GM23248 (cell line): ENCODE measurements at regions not wholly inside any gene's neighbourhood (a gene's known extent, or its start where the extent isn't known, plus 50 kb on each side); places are given as distances from the start of the nearest gene placed in this dataset.

ENCODE experiments used
- DNase-seq: peaks from one replicate; pipeline ENCODE4 v3.0.0-alpha.2; 2015
- H2AFZ ChIP-seq: fragments of 200-600 bp; sonication (generic); 2 replicates; pipeline ENCODE4 v1.6.1; 2016; ENCODE audit warnings: antibody characterized with exemption
- H3F3A ChIP-seq: fragments of 200-600 bp; sonication (generic); 2 replicates; pipeline ENCODE4 v1.6.1; 2016; ENCODE audit warnings: mild to moderate bottlenecking, antibody characterized with exemption, mixed run types; ENCODE audit not compliant: insufficient read depth
- H3K27ac ChIP-seq: fragments of 200-600 bp; sonication (generic); 2 replicates; pipeline ENCODE4 v1.5.1; 2016; ENCODE audit warnings: mild to moderate bottlenecking
- H3K27me3 ChIP-seq: fragments of 200-600 bp; sonication (generic); replicated peaks from 2 replicates; pipeline ENCODE4 v1.6.1; 2016; ENCODE audit warnings: mild to moderate bottlenecking; ENCODE audit not compliant: insufficient read depth
- H3K36me3 ChIP-seq: fragments of 200-600 bp; sonication (generic); 2 replicates; pipeline ENCODE4 v1.6.1; 2016; ENCODE audit warnings: low read depth, mild to moderate bottlenecking
- H3K4me1 ChIP-seq: fragments of 200-600 bp; sonication (generic); 2 replicates; pipeline ENCODE4 v1.6.1; 2016; ENCODE audit warnings: mild to moderate bottlenecking; ENCODE audit not compliant: insufficient read depth
- H3K4me2 ChIP-seq: fragments of 200-600 bp; sonication (generic); one replicate; pipeline ENCODE4 v1.6.1; 2016; ENCODE audit warnings: mild to moderate bottlenecking; ENCODE audit not compliant: unreplicated experiment
- H3K4me3 ChIP-seq: fragments of 200-600 bp; sonication (generic); 2 replicates; pipeline ENCODE4 v1.5.1; 2016; ENCODE audit warnings: mild to moderate bottlenecking
- H3K79me2 ChIP-seq: fragments of 200-600 bp; sonication (generic); 2 replicates; pipeline ENCODE4 v1.6.1; 2016; ENCODE audit warnings: mild to moderate bottlenecking; ENCODE audit not compliant: insufficient read depth
- H3K9ac ChIP-seq: fragments of 200-600 bp; sonication (generic); 2 replicates; pipeline ENCODE4 v1.6.1; 2016; ENCODE audit warnings: mild to moderate bottlenecking
- H3K9me2 ChIP-seq: fragments of 200-600 bp; sonication (generic); 2 replicates; pipeline ENCODE4 v1.6.1; 2016; ENCODE audit warnings: mixed run types, mild to moderate bottlenecking, moderate library complexity; ENCODE audit not compliant: insufficient read depth
- H3K9me3 ChIP-seq: fragments of 200-600 bp; sonication (generic); one replicate; pipeline ENCODE4 v1.6.1; 2017; ENCODE audit warnings: low read depth
- H4K20me1 ChIP-seq: fragments of 200-600 bp; sonication (generic); 2 replicates; pipeline ENCODE4 v1.6.0; 2016; ENCODE audit not compliant: insufficient read depth
- EZH2 ChIP-seq: fragments of 200-600 bp; sonication (generic); IDR thresholded peaks from 2 replicates; pipeline ENCODE4 v1.6.1; 2018; ENCODE audit warnings: antibody characterized with exemption, mild to moderate bottlenecking; ENCODE audit not compliant: insufficient read depth, poor library complexity, severe bottlenecking
- EZH2phosphoT487 ChIP-seq: fragments of 200-600 bp; sonication (generic); IDR thresholded peaks from 2 replicates; pipeline ENCODE4 v1.6.1; 2018; ENCODE audit warnings: antibody characterized with exemption, moderate library complexity, mild to moderate bottlenecking, low read depth; ENCODE audit not compliant: insufficient read depth
- WGBS, 2 experiments: methylation state at CpG; one replicate each; pipeline ENCODE4 v1.1.6; 2015 to 2017; ENCODE audit warnings: low lambda C conversion rate in 2 of 2, low coverage in 1 of 2; ENCODE audit errors: missing lambda C conversion rate in 2 of 2; 5-methylcytosine and 5-hydroxymethylcytosine counted together
- in situ Hi-C: fragments of 300-500 bp; cut with MboI; formaldehyde crosslinking; loops from 2 replicates; pipeline ENCODE4 v1.15.0; 2020

GRCh38 chr2:193011870-193012269, 817.1 kb upstream of the TMEFF2 start:
- TF ChIP-seq EZH2 (no peak), EZH2phosphoT487 (no peak)
- no peaks in the 10 kb centered on the region for H3K9me2 ChIP-seq
- in situ Hi-C loops, result no loop called here
- no peaks in the 10 kb centered on the region for H3F3A ChIP-seq
- 33 to 39% methylated on average over 1 of the region's 1 CpG for WGBS, 2 experiments
- H3K4me1 ChIP-seq, result no peaks in the 10 kb centered on the region
- no peak overlapping the region for H3K4me2 ChIP-seq
- H3K9ac ChIP-seq, result no peak overlapping the region
- H3K79me2 ChIP-seq, result no peaks in the 10 kb centered on the region
- no peak for DNase-seq
- no peak overlapping the region for H3K27ac ChIP-seq
- no peaks in the 10 kb centered on the region for H3K27me3 ChIP-seq
- peaks cover 2% of the 10 kb centered on the region for H3K9me3 ChIP-seq
- H4K20me1 ChIP-seq, result no peaks in the 10 kb centered on the region
- H3K36me3 ChIP-seq, result no peaks in the 10 kb centered on the region
- no peak overlapping the region for H3K4me3 ChIP-seq
- H2AFZ ChIP-seq, result no peak overlapping the region

- Histone ChIP-seq H3K79me2 (no peaks in the 10 kb centered on the region), H3K36me3 (no peaks in the 10 kb centered on the region), H4K20me1 (no peaks in the 10 kb centered on the region), H3K27me3 (no peaks in the 10 kb centered on the region), H3F3A (no peaks in the 10 kb centered on the region), H3K27ac (no peak overlapping the region), H3K4me2 (no peak overlapping the region), H2AFZ (no peak overlapping the region), H3K9me2 (no peaks in the 10 kb centered on the region), H3K9me3 (no peaks in the 10 kb centered on the region), H3K4me3 (no peak overlapping the region), H3K9ac (no peak overlapping the region), H3K4me1 (no peaks in the 10 kb centered on the region)
- DNase-seq, result no peak
- TF ChIP-seq EZH2 (no peak), EZH2phosphoT487 (no peak)
- in situ Hi-C loops, result no loop called here
- 22 to 31% methylated on average over 4 of the region's 4 CpGs for WGBS, 2 experiments
Measured at GRCh38 chr2:192993059-192993458, 798.3 kb upstream of the TMEFF2 start.

GRCh38 chr2:192983173-192983572, 788.4 kb upstream of the TMEFF2 start:
- DNase-seq, result no peak
- Histone ChIP-seq H3K27ac (no peak overlapping the region), H3K4me2 (no peak overlapping the region), H3K79me2 (no peaks in the 10 kb centered on the region), H3K9ac (no peak overlapping the region), H3K4me1 (no peaks in the 10 kb centered on the region), H3K4me3 (no peak overlapping the region), H4K20me1 (no peaks in the 10 kb centered on the region), H2AFZ (no peak overlapping the region), H3K9me3 (no peaks in the 10 kb centered on the region), H3F3A (no peaks in the 10 kb centered on the region), H3K27me3 (no peaks in the 10 kb centered on the region), H3K9me2 (no peaks in the 10 kb centered on the region), H3K36me3 (no peaks in the 10 kb centered on the region)
- TF ChIP-seq EZH2phosphoT487 (no peak), EZH2 (no peak)
- in situ Hi-C loops, result no loop called here

GRCh38 chr2:192978395-192978794, 783.7 kb upstream of the TMEFF2 start:
- no peak for DNase-seq

GRCh38 chr2:192971981-192972380, 777.2 kb upstream of the TMEFF2 start:
- H3K36me3 ChIP-seq, result no peaks in the 10 kb centered on the region
- H3K27ac ChIP-seq, result no peak overlapping the region
- H3K9ac ChIP-seq, result no peak overlapping the region
- no peaks in the 10 kb centered on the region for H3K4me1 ChIP-seq
- WGBS, 2 experiments, result 22% methylated on average over 3 of the region's 3 CpGs
- H2AFZ ChIP-seq, result no peak overlapping the region
- H3K79me2 ChIP-seq, result no peaks in the 10 kb centered on the region
- H3K4me2 ChIP-seq, result no peak overlapping the region
- in situ Hi-C loops, result no loop called here
- TF ChIP-seq EZH2phosphoT487 (no peak), EZH2 (no peak)
- no peaks in the 10 kb centered on the region for H3F3A ChIP-seq
- no peak overlapping the region for H3K4me3 ChIP-seq
- no peak for DNase-seq
- no peaks in the 10 kb centered on the region for H3K9me2 ChIP-seq
- no peaks in the 10 kb centered on the region for H3K9me3 ChIP-seq
- H3K27me3 ChIP-seq, result no peaks in the 10 kb centered on the region
- H4K20me1 ChIP-seq, result no peaks in the 10 kb centered on the region

More at GRCh38 chr2:192978395-192978794, 783.7 kb upstream of the TMEFF2 start:
- Histone ChIP-seq H3F3A (no peaks in the 10 kb centered on the region), H2AFZ (no peak overlapping the region), H3K27ac (no peak overlapping the region), H4K20me1 (no peaks in the 10 kb centered on the region), H3K4me3 (no peak overlapping the region), H3K4me2 (no peak overlapping the region), H3K4me1 (no peaks in the 10 kb centered on the region), H3K36me3 (no peaks in the 10 kb centered on the region), H3K27me3 (no peaks in the 10 kb centered on the region), H3K9me2 (no peaks in the 10 kb centered on the region), H3K9me3 (no peaks in the 10 kb centered on the region), H3K79me2 (no peaks in the 10 kb centered on the region), H3K9ac (no peak overlapping the region)
- TF ChIP-seq EZH2phosphoT487 (no peak), EZH2 (no peak)
- in situ Hi-C loops, result no loop called here
- 2 to 5% methylated on average over 3 of the region's 3 CpGs for WGBS, 2 experiments
